Hepatic stellate cell (primary cell): ENCODE measurements at regions not wholly inside any gene's neighbourhood (a gene's known extent, or its start where the extent isn't known, plus 50 kb on each side); places are given as distances from the start of the nearest gene placed in this dataset.

ENCODE experiments used
- DNase-seq: peaks from one replicate; pipeline ENCODE4 v3.0.0; 2011; ENCODE audit warnings: low spot score

- no peak for DNase-seq
Observed at GRCh38 chr2:107383691-107384090, 443.0 kb upstream of the RGPD4 start.

DNA sequence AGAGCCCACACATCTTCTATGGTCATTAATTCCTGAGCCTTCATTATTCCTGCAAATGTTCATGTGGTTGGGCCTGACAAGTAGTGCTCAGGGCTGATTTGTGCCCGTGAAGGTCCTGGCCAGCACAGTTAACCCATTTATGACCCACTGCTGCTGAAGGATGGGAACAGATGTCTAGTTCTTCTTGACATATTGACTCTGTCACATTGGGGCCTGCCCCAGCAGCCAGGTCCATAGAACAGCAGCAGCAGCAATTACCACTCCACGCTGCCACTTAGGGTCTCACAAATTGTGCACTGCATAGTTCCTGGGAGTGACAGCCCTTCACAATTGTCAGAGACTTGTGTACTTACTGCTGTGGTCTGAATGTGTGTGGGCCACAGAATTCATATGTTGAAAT, 442.3 kb upstream of the RGPD4 start:
- DNase-seq, result no peak

DNA sequence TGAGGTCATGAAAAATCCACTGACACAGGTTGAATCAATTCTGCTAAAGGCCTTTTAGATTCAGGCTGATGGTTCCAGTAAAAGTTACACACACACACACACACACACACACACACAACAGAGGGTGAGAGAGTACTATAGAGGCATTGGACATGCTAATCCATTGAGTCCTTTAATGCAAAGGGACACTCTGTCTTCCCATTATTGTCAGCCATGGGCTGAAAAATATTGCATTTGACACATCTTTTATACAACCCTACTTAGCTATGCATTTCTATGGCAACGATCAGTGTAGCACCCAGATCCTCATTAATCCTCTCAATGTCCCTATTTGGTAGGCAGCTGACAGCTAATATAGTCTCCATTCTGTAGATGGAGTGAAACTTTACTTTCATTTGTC, 440.8 kb upstream of the RGPD4 start:
- DNase-seq, result no peak

GRCh38 chr2:107392241-107392704, 434.4 kb upstream of the RGPD4 start:
- no peak for DNase-seq

- no peak for DNase-seq
Observed at GRCh38 chr2:107393516-107393915, 433.2 kb upstream of the RGPD4 start.

DNA sequence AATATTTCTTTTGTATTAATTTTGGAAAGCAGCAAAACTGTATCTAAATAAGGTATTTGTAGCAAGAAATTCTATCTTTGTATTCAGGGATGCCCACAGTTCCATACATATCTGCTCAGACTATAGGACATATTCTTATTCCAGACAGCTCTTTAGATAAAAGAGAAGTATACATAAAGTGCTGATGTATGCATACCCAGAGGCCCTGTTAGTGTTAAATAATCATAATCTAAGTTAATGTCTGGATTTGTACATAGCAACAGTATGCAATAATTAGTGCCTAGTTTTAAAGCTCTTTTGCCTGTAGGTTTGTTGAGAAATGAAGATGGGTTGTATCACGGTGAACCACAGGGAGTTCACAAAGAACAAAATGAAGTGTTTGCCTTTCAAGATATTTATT, 428.0 kb upstream of the RGPD4 start:
- DNase-seq, result no peak

DNA sequence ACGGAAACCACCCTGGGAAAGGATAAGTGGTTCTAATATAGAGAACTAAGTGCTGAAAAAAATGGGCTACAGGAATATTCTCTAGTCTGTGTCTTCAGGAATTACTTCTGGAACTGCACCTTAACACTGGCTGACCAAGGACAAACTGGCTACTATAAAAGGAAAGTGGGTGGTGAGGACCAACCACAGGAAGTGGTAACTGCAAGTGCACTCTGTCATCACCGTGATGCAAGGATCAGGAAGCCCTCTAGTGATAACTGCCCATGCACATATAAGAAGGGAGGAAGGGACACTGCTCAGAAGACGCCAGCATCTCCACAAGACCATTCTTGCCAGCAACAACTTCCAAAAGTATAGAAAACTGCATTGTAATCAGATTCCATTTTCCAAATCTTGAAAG, 424.4 kb upstream of the RGPD4 start:
- no peak for DNase-seq

DNA sequence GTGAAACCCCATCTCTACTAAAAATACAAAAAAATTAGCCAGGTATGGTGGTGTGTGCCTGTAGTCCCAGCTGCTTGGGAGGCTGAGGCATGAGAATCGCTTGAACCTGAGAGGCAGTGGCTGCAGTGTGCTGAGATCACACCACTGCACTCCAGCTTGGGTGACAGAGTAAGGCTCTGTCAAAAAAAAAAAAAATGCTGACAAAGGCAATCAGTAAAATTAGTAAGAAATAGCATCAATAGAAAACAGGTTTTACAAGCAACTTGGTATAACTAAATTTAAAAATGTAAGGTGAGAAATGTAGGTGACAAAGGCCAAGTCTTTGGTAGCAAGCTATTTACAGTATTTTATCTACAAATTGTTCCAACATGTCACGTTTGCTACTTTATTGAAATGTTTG, 421.4 kb upstream of the RGPD4 start:
- DNase-seq, result no peak

- DNase-seq, result no peak
Observed at GRCh38 chr2:107407017-107407416, 419.7 kb upstream of the RGPD4 start.

GRCh38 chr2:107407974-107408373, 418.7 kb upstream of the RGPD4 start:
- no peak for DNase-seq

DNA sequence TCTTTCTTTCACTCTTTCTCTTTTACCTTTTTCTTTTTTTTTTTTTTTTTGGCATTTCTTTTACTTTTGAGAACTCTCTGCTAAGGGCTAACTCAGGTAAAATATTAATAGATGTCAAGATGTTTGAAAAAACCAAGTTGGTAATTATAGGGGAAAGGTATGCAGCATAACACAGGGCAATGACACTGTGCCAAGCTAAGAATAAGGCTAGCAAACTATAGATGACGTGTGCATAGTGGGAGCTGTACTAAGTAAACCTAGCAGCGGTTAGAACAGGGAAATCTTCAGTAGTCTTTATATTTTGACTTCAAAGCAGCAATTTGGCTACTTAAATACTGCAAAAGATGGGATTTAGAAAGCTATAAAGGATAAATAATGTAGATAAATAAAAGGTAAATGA, 415.4 kb upstream of the RGPD4 start:
- no peak for DNase-seq

- no peak for DNase-seq
Observed at GRCh38 chr2:107412209-107412904, 414.3 kb upstream of the RGPD4 start.

GRCh38 chr2:107412981-107413380, 413.7 kb upstream of the RGPD4 start:
- peak; percentile 9 for DNase-seq

DNA sequence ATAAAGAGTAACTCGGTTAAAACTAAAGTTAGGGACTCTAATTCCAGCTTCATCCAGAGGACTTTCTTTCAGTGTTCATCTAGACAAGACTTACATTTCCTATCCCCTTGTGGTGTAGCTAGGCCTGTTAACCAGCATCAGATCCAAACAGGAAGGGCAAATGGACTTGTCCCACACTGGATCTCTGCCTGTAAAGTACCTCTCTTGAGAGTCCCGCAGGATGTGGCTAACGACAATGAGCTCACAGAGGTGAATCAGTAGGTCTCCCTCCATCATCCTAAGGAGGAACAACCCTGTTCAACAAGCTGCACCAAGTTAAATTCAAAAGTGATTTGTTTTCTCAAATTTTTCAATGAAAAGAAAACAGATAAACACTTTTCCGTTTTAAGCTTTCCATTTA, 412.3 kb upstream of the RGPD4 start:
- DNase-seq, result no peak

GRCh38 chr2:107418708-107419107, 408.0 kb upstream of the RGPD4 start:
- no peak for DNase-seq

DNA sequence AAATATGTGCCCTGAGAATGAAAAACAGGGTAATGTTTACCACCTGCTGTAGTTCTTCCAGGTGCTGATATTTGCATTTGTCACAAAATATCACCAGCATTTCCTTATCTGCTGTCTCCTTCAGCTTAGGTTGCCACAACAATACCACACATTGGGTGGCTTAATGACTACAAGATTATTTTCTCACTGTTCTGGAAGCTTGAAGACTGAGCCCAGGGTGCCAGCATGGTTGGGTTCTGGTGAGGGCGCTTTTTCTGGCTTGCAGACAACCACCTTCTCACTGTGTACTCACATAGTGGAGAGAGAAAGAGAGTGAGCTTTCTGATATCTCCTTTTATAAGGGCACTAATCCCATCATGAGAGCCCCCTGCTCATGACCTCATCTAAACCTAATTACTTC, 407.5 kb upstream of the RGPD4 start:
- DNase-seq, result no peak

- no peak for DNase-seq
Observed at GRCh38 chr2:107428781-107429180, 397.9 kb upstream of the RGPD4 start.

DNA sequence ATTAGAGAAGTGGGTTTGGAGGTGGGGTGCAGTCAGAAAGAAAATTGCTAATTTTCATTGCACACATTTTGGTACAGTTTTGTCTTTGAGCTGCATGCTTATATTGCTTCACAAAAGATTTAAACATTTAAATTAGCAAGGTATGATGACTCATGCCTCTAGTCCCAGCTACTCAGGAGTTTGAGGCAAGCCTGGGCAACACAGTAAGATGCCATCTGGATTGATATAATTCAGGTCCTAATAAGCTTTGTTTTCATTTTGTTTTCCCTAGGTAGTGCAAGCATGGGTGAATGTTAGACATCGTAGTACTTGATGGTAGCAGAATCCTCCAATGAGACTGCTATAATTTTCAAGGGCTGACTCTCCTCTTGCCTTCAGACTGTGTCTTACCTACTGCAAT, 396.7 kb upstream of the RGPD4 start:
- no peak for DNase-seq

DNA sequence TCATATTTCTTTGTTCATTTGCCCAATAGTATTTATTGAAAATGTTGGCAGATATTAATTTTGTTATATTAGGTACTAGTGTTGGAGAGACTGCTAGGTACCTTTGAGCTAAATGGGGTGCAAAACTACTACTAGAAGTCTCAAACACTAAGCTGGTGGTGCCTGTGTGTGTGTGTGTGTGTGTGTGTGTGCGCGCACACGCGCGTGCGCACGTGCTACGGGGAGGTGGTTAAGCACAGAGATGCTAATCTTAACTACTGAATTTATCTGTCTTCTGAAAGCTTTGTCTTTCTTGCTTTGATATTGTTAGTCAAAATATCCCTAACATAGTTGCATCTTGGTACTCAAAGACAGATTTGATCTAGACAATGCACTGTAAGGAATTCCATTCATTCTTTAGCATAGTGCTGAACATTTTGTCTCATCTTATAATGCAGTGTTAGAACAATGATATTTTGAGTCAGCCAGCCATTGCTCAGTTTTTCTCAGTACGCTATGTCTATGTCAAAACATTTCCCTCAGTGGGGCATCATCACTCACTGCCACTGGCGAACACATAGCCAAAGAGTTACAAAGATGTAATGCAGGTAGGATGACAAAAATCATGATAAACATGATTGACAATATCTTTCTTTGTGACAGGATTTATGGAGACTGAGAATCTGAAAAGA, 396.0 kb upstream of the RGPD4 start:
- DNase-seq, result no peak

GRCh38 chr2:107436281-107436680, 390.4 kb upstream of the RGPD4 start:
- no peak for DNase-seq

GRCh38 chr2:107437265-107437664, 389.4 kb upstream of the RGPD4 start:
- DNase-seq, result no peak

DNA sequence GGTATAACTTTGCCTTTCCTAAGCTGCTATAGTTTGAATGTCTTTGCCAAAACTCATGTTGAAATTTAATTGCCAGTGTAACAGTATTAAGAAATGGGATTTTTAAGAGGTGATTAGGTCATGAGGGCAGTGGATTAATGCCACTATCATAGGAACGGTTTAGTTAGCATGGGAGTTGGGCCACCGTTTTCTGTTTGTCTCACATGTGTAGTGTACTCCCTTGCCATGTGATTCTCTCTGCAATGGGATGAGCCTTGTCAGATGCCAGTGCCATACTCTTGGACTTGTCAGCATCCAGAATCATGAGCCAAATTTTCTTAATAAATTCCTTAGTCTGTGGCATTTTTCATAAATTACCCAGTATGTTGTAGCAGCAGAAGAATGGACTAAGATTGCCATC, 388.9 kb upstream of the RGPD4 start:
- no peak for DNase-seq

GRCh38 chr2:107448160-107448559, 378.5 kb upstream of the RGPD4 start:
- no peak for DNase-seq

DNA sequence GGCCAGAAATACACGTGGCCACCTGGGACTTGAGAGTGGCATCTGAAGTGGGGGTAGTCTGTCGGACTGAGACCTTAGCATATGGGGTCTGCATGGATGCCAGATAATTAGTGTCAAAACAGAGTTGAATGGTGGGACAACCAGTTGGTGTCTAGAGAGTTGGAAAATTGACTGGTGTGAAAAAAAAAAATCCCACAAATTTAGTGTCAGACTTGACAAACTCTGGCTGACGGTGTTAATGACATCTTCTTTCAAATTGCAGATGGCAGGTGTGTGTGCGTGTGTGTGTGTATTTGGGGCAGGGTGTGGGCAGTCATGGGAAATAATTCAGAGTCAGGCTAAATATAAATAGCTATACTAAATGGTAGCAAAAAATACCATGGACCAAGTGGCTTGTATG, 365.4 kb upstream of the RGPD4 start:
- DNase-seq, result no peak
